K562 (cell line): ENCODE measurements at regions not wholly inside any gene's neighbourhood (a gene's known extent, or its start where the extent isn't known, plus 50 kb on each side); places are given as distances from the start of the nearest gene placed in this dataset.

Experiments
- ATAC-seq: fragments of 200-7000 bp; cut with Tn5 transposase; 3 replicates; pipeline ENCODE4 v1.9.1; 2020; ENCODE audit warnings: moderate library complexity
- BruUV-seq: library from RNA; stranded (reverse); fragments of 400-500 nt; replicated peaks from 2 replicates; lab custom pipeline; 2021; lab: Mats Ljungman, UMichigan
- CTCF ChIA-PET: fragments of 300-600 bp; formaldehyde crosslinking; extraction: SDS; loops from one replicate; lab custom pipeline; 2021; ENCODE audit warnings: low intra/inter-chr PET ratio; lab: Yijun Ruan, JAX
- POLR2A ChIA-PET: fragments of 300-600, 350-650 bp; sonication (Branson Sonifier 250); formaldehyde crosslinking; extraction: SDS; loops from one replicate; lab custom pipeline; 2021; ENCODE audit warnings: antibody characterized with exemption, inconsistent platforms; lab: Yijun Ruan, JAX
- DNase-seq, 4 experiments: peaks; one replicate each; pipeline versions ENCODE4 v3.0.0 to v3.0.0-alpha.2; 2011 to 2018; ENCODE audit warnings: low spot score in 3 of 4, mixed read lengths in 3 of 4; ENCODE audit errors: extremely low read depth in 1 of 4
- FAIRE-seq: peaks from 2 replicates; lab custom pipeline; 2011; peaks lifted over from hg19 to GRCh38; lab: Jason Lieb, UNC
- H2AFZ ChIP-seq: 2 replicates; pipeline ENCODE4 v1.6.0; 2011; ENCODE audit warnings: low read depth, low read length, control low read depth, inconsistent platforms
- H3K27ac ChIP-seq: fragments of 200-600 bp; 3 replicates; pipeline ENCODE4 v1.8.0; 2011; ENCODE audit warnings: low read depth, mild to moderate bottlenecking, control low read depth, inconsistent platforms, low read length, moderate library complexity, mixed read lengths; ENCODE audit errors: extremely low read depth
- H3K27me3 ChIP-seq, 2 experiments: fragments of 300-600 bp in 1 of 2; 2 replicates in 1 of 2; 3 replicates in 1 of 2; pipeline versions ENCODE4 v1.6.0 to v1.8.0; 2011; ENCODE audit warnings: inconsistent platforms in 2 of 2, low read length in 2 of 2, mild to moderate bottlenecking in 1 of 2, mixed read lengths in 1 of 2, moderate library complexity in 1 of 2; ENCODE audit not compliant: control insufficient read depth in 2 of 2, insufficient read depth in 2 of 2
- H3K36me3 ChIP-seq: fragments of 300-600 bp; 3 replicates; pipeline ENCODE4 v1.8.0; 2011; ENCODE audit warnings: mild to moderate bottlenecking, low read length, inconsistent platforms; ENCODE audit not compliant: control insufficient read depth, insufficient read depth
- H3K4me1 ChIP-seq, 2 experiments: fragments of 200-600 bp in 1 of 2; replicated peaks in 1 of 2; 2 replicates in 1 of 2; 3 replicates in 1 of 2; pipeline versions ENCODE4 v1.5.1 to v1.8.0; 2011; ENCODE audit warnings: inconsistent platforms in 2 of 2, low read length in 2 of 2, mild to moderate bottlenecking in 1 of 2, mixed read lengths in 1 of 2, moderate library complexity in 1 of 2; ENCODE audit not compliant: control insufficient read depth in 2 of 2, insufficient read depth in 2 of 2
- H3K4me2 ChIP-seq: 2 replicates; pipeline ENCODE4 v1.6.1; 2011; ENCODE audit warnings: low read length, control low read depth, inconsistent platforms, mixed read lengths; ENCODE audit not compliant: insufficient read depth
- H3K4me3 ChIP-seq: fragments of 200-600 bp; sonication (generic), shearing (Covaris generic); 2 replicates; pipeline ENCODE4 v1.5.1; 2016; ENCODE audit warnings: control low read depth, inconsistent platforms
- H3K79me2 ChIP-seq: fragments of 200-600 bp; 3 replicates; pipeline ENCODE4 v1.8.0; 2011; ENCODE audit warnings: low read length, inconsistent platforms; ENCODE audit not compliant: control insufficient read depth, insufficient read depth
- H3K9ac ChIP-seq, 2 experiments: 2 replicates each; pipeline versions ENCODE4 v1.6.0 to v1.6.1; 2011; ENCODE audit warnings: low read depth in 2 of 2, low read length in 2 of 2, control low read depth in 1 of 2, inconsistent platforms in 1 of 2, mild to moderate bottlenecking in 1 of 2, mixed read lengths in 1 of 2; ENCODE audit not compliant: insufficient read depth in 1 of 2
- H3K9me1 ChIP-seq: one replicate; pipeline ENCODE4 v1.6.0; 2011; ENCODE audit warnings: inconsistent platforms, mild to moderate bottlenecking, low read length, moderate library complexity; ENCODE audit not compliant: control insufficient read depth, insufficient read depth
- H3K9me3 ChIP-seq: replicated peaks from 2 replicates; pipeline ENCODE4 v1.5.1; 2011; ENCODE audit warnings: low read depth, low read length, inconsistent platforms; ENCODE audit not compliant: control insufficient read depth, insufficient read depth
- H4K20me1 ChIP-seq: replicated peaks from 2 replicates; pipeline ENCODE4 v1.6.1; 2011; ENCODE audit warnings: low read length, inconsistent platforms, mixed read lengths; ENCODE audit not compliant: control insufficient read depth, insufficient read depth
- PRPF4 ChIP-seq: fragments of 200-400 bp; formaldehyde crosslinking; IDR thresholded peaks from one replicate; pipeline ENCODE4 v1.6.1; 2017; ENCODE audit warnings: low read length, low read depth, mild to moderate bottlenecking; ENCODE audit not compliant: insufficient read depth, poor library complexity, severe bottlenecking
- WGBS: fragments of 100-300 bp; shearing (Covaris generic); methylation state at CpG from one replicate; pipeline ENCODE4 v1.1.6; 2016; ENCODE audit warnings: low coverage, mixed read lengths; ENCODE audit not compliant: insufficient coverage; ENCODE audit errors: missing lambda C conversion rate; 5-methylcytosine and 5-hydroxymethylcytosine counted together
- in situ Hi-C: fragments of 300-500 bp; cut with MboI; formaldehyde crosslinking; loops from 4 replicates; pipeline ENCODE4 v1.15.0; 2018; ENCODE audit warnings: inconsistent platforms, mixed read lengths
- intact Hi-C: fragments of 100-400 bp; cut with micrococcal nuclease; formaldehyde crosslinking; loops from 2 replicates; pipeline ENCODE4 v1.14.2; 2022

DNA sequence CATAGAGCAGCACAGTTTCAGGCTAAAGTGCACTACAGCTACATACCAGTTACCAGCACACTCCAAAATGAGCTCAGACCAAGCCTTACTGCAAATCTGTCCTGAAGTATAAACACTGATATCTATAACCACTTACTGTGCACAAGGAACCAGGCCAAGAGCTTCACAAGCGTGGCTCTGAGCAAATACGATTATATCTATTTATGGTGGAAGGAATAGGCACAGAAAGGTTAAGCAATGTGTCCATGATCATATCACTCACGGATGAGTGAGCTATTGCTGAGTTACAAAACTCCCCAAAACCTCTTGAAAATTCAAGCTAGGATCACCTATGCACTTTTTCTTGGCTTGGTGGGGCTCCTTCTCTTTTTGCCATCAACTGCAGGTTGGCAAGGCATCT is 84.9 kb downstream of the GPAM start:
- Histone ChIP-seq H3K36me3 (no peaks in the 10 kb centered on the region), H4K20me1 (no peaks in the 10 kb centered on the region), H3K9me1 (no peaks in the 10 kb centered on the region), H3K4me1 (no peaks in the 10 kb centered on the region), H3K4me2 (no peak overlapping the region), H3K9ac (no peak overlapping the region), H3K9me3 (no peaks in the 10 kb centered on the region), H3K27me3 (no peaks in the 10 kb centered on the region), H3K4me3 (no peak overlapping the region), H3K27ac (no peak overlapping the region), H3K79me2 (no peaks in the 10 kb centered on the region), H2AFZ (no peak overlapping the region)
- FAIRE-seq (no peak), ATAC-seq (no peak), DNase-seq (no peak)
- CTCF ChIA-PET, result no interaction called here
- POLR2A ChIA-PET, result no interaction called here
- 0% methylated on average over 3 of the region's 3 CpGs for WGBS
- intact Hi-C loops (no loop called here), in situ Hi-C loops (no loop called here)
- no peak for TF ChIP-seq PRPF4
- no TSS peak for BruUV-seq
